Loucy (cell line): ENCODE measurements at regions not wholly inside any gene's neighbourhood (a gene's known extent, or its start where the extent isn't known, plus 50 kb on each side); places are given as distances from the start of the nearest gene placed in this dataset.

ENCODE experiments used
- H2AFZ ChIP-seq: fragments of 200-600 bp; sonication (generic); 2 replicates; pipeline ENCODE4 v1.6.0; 2016; ENCODE audit warnings: antibody characterized with exemption, mild to moderate bottlenecking, low read length, moderate library complexity
- H3F3A ChIP-seq: fragments of 200-600 bp; 2 replicates; pipeline ENCODE4 v1.6.0; 2016; ENCODE audit warnings: antibody characterized with exemption, low read depth, mild to moderate bottlenecking
- H3K27me3 ChIP-seq: fragments of 200-600 bp; sonication (generic); 2 replicates; pipeline ENCODE4 v1.6.1; 2014; ENCODE audit warnings: low read length, mild to moderate bottlenecking; ENCODE audit not compliant: insufficient read depth, poor library complexity, severe bottlenecking
- H3K36me3 ChIP-seq: fragments of 200-600 bp; sonication (generic); 2 replicates; pipeline ENCODE4 v1.6.1; 2016; ENCODE audit warnings: low read length; ENCODE audit not compliant: insufficient read depth
- H3K4me1 ChIP-seq: fragments of 200-600 bp; sonication (generic); 2 replicates; pipeline ENCODE4 v1.5.1; 2014; ENCODE audit warnings: low read length, mild to moderate bottlenecking; ENCODE audit not compliant: insufficient read depth, poor library complexity, severe bottlenecking
- H3K4me2 ChIP-seq: fragments of 200-600 bp; sonication (generic); 2 replicates; pipeline ENCODE4 v1.6.0; 2014; ENCODE audit warnings: antibody characterized with exemption, low read length, low read depth, mild to moderate bottlenecking; ENCODE audit not compliant: poor library complexity, severe bottlenecking
- H3K4me3 ChIP-seq: fragments of 200-600 bp; sonication (generic); 2 replicates; pipeline ENCODE4 v1.5.1; 2014; ENCODE audit warnings: low read length, mild to moderate bottlenecking, mixed read lengths; ENCODE audit not compliant: poor library complexity, severe bottlenecking
- H3K79me2 ChIP-seq: fragments of 200-600 bp; sonication (generic); 2 replicates; pipeline ENCODE4 v1.6.1; 2014; ENCODE audit warnings: low read length; ENCODE audit not compliant: insufficient read depth
- H3K9ac ChIP-seq: fragments of 200-600 bp; sonication (generic); 2 replicates; pipeline ENCODE4 v1.6.0; 2014; ENCODE audit warnings: mild to moderate bottlenecking, low read depth, low read length, moderate library complexity; ENCODE audit not compliant: poor library complexity, severe bottlenecking
- H3K9me2 ChIP-seq: fragments of 200-600 bp; sonication (generic); replicated peaks from 2 replicates; pipeline ENCODE4 v1.6.1; 2016; ENCODE audit warnings: low read depth, low read length, mixed read lengths
- H3K9me3 ChIP-seq: fragments of 200-600 bp; sonication (generic); 2 replicates; pipeline ENCODE4 v1.6.1; 2014; ENCODE audit warnings: mild to moderate bottlenecking, antibody characterized with exemption, low read length, low read depth; ENCODE audit not compliant: insufficient read depth
- H4K20me1 ChIP-seq: fragments of 200-600 bp; sonication (generic); 2 replicates; pipeline ENCODE4 v1.6.0; 2014; ENCODE audit warnings: antibody characterized with exemption, low read length, mild to moderate bottlenecking; ENCODE audit not compliant: insufficient read depth, poor library complexity, severe bottlenecking
- EZH2phosphoT487 ChIP-seq: fragments of 200-600 bp; IDR thresholded peaks from 2 replicates; pipeline ENCODE4 v1.6.1; 2018; ENCODE audit warnings: antibody characterized with exemption, mild to moderate bottlenecking, moderate library complexity, borderline replicate concordance
- TF ChIP-seq, protein P1 (sequence below): fragments of 200-600 bp; sonication (generic); conservative IDR thresholded peaks from 2 replicates; pipeline ENCODE4 v1.5.1; 2014; ENCODE audit warnings: mild to moderate bottlenecking, antibody characterized with exemption, low read length

DNA sequence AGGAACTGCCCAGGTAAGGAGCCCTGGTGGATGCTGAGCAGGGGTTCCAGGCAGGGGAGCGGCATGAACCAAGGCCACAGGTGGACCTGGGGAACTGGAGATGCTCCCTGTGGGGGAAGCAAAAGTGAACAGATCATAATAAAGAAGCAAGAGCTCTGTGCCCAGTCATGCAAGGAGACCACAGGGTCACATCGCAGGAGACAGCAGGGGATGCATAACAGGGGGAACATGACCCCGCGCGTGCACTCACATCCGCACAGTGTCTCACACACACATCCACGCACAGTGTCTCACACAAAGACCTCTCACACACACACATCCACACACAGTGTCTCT, 473.3 kb upstream of the HS6ST1 start:
- no peaks in the 10 kb centered on the region for H3K79me2 ChIP-seq
- H3K4me3 ChIP-seq = no peak overlapping the region
- H3K9me2 ChIP-seq = no peaks in the 10 kb centered on the region
- no peaks in the 10 kb centered on the region for H4K20me1 ChIP-seq
- H3K36me3 ChIP-seq = no peaks in the 10 kb centered on the region
- no peaks in the 10 kb centered on the region for H3K9me3 ChIP-seq
- no peak for TF ChIP-seq EZH2phosphoT487
- TF ChIP-seq, protein P1, sequence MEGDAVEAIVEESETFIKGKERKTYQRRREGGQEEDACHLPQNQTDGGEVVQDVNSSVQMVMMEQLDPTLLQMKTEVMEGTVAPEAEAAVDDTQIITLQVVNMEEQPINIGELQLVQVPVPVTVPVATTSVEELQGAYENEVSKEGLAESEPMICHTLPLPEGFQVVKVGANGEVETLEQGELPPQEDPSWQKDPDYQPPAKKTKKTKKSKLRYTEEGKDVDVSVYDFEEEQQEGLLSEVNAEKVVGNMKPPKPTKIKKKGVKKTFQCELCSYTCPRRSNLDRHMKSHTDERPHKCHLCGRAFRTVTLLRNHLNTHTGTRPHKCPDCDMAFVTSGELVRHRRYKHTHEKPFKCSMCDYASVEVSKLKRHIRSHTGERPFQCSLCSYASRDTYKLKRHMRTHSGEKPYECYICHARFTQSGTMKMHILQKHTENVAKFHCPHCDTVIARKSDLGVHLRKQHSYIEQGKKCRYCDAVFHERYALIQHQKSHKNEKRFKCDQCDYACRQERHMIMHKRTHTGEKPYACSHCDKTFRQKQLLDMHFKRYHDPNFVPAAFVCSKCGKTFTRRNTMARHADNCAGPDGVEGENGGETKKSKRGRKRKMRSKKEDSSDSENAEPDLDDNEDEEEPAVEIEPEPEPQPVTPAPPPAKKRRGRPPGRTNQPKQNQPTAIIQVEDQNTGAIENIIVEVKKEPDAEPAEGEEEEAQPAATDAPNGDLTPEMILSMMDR = no peak
- no peak overlapping the region for H3K9ac ChIP-seq
- no peak overlapping the region for H3K4me2 ChIP-seq
- no peak overlapping the region for H2AFZ ChIP-seq
- H3F3A ChIP-seq = no peaks in the 10 kb centered on the region
- H3K4me1 ChIP-seq = no peaks in the 10 kb centered on the region
- no peaks in the 10 kb centered on the region for H3K27me3 ChIP-seq

DNA sequence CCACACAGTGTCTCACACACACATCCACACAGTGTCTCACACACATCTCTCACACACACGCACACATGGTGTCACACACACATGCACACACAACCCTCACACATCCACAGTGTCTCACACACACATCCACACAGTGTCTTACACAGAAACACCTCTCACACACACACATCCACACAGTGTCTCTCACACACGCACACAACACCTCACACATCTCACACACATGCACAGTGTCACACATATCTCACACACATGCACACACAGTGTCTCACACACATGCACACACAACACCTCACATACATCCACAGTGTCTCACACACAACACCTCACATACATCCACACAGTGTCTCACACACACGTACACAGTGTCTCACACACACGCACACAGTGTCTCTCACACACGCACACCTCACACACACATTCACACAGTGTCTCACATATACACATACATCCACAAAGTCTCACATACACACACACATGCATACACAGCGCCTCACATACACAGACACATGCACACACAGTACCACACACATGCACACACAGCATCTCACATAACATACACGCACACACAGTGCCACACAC, 473.9 kb upstream of the HS6ST1 start:
- H2AFZ ChIP-seq = no peak overlapping the region
- H3K9ac ChIP-seq = no peak overlapping the region
- no peak overlapping the region for H3K4me2 ChIP-seq
- H3K4me1 ChIP-seq = no peaks in the 10 kb centered on the region
- TF ChIP-seq, protein P1 = no peak
- TF ChIP-seq EZH2phosphoT487 = no peak
- H3K9me2 ChIP-seq = no peaks in the 10 kb centered on the region
- no peaks in the 10 kb centered on the region for H3F3A ChIP-seq
- H3K4me3 ChIP-seq = no peak overlapping the region
- H3K9me3 ChIP-seq = no peaks in the 10 kb centered on the region
- H3K79me2 ChIP-seq = no peaks in the 10 kb centered on the region
- no peaks in the 10 kb centered on the region for H3K27me3 ChIP-seq
- H3K36me3 ChIP-seq = no peaks in the 10 kb centered on the region
- no peaks in the 10 kb centered on the region for H4K20me1 ChIP-seq

DNA sequence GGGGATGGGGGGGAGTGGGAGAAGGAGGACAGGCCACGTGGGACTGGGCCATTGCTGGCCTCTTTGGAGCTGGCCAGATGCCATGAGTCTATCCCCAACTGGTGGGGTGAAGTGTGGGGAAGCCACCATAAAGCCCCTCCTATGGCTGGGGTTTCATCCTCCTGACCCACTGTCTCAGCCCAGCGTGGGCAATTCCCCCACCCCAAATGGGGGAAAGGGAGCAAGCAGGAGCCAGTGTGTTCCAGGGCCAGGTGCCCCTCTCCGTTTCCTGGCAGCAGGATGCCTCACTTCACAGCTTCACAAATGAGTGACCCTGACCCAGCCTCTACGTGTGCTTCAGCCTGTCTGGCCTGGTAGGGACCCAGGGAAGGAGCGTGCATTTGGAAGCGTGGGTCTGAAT, 474.7 kb upstream of the HS6ST1 start:
- no peak overlapping the region for H3K4me2 ChIP-seq
- H3K36me3 ChIP-seq = no peaks in the 10 kb centered on the region
- H3K9me3 ChIP-seq = no peaks in the 10 kb centered on the region
- no peaks in the 10 kb centered on the region for H3F3A ChIP-seq
- H3K9me2 ChIP-seq = no peaks in the 10 kb centered on the region
- H3K4me1 ChIP-seq = no peaks in the 10 kb centered on the region
- no peak overlapping the region for H3K9ac ChIP-seq
- H3K4me3 ChIP-seq = no peak overlapping the region
- no peaks in the 10 kb centered on the region for H4K20me1 ChIP-seq
- no peak for TF ChIP-seq EZH2phosphoT487
- TF ChIP-seq, protein P1 = no peak
- no peak overlapping the region for H2AFZ ChIP-seq
- H3K79me2 ChIP-seq = no peaks in the 10 kb centered on the region
- H3K27me3 ChIP-seq = no peaks in the 10 kb centered on the region
